Left lung (tissue), 4 donors: ENCODE measurements at regions not wholly inside any gene's neighbourhood (a gene's known extent, or its start where the extent isn't known, plus 50 kb on each side); places are given as distances from the start of the nearest gene placed in this dataset.

Source experiments
- ATAC-seq: fragments of 200-7000 bp; cut with Tn5 transposase; one replicate; pipeline ENCODE4 v1.9.1; 2020; ENCODE audit warnings: moderate library complexity
- DNase-seq, 4 donors: peaks; one replicate each; pipeline ENCODE4 v3.0.0-alpha.2; 2013 to 2020
- H3K27ac ChIP-seq, 2 donors: fragments of 200-600 bp; sonication (generic) in 1 of 2; one replicate each; pipeline versions ENCODE4 v1.5.0 to v1.8.0; 2020 to 2021
- H3K27me3 ChIP-seq, 2 donors: fragments of 200-600 bp; sonication (generic) in 1 of 2; one replicate each; pipeline versions ENCODE4 v1.5.0 to v1.8.0; 2020 to 2021
- H3K36me3 ChIP-seq, 2 donors: fragments of 200-600 bp; sonication (generic) in 1 of 2; one replicate each; pipeline versions ENCODE4 v1.5.0 to v1.8.0; 2020 to 2021
- H3K4me1 ChIP-seq, 2 donors: fragments of 200-600 bp; one replicate each; pipeline ENCODE4 v1.8.0; 2021
- H3K4me3 ChIP-seq, 2 donors: fragments of 200-600 bp; sonication (generic) in 1 of 2; one replicate each; pipeline versions ENCODE4 v1.5.0 to v1.8.0; 2020 to 2021; ENCODE audit warnings: mild to moderate bottlenecking in 1 of 2
- H3K9me3 ChIP-seq, 2 donors: fragments of 200-600 bp; sonication (generic) in 1 of 2; one replicate each; pipeline versions ENCODE4 v1.5.0 to v1.8.0; 2020 to 2021
- CTCF ChIP-seq, 2 donors: fragments of 200-600 bp; sonication (generic) in 1 of 2; IDR thresholded peaks; one replicate each; pipeline versions ENCODE4 v1.5.0 to v1.8.0; 2021; ENCODE audit warnings: antibody characterized with exemption in 2 of 2
- intact Hi-C, 2 donors: fragments of 100-400 bp; cut with DNase I; formaldehyde crosslinking; loops; one replicate each; pipeline versions ENCODE4 v1.11.2 to v1.14.2; 2022
- donor health status: DM: no; HTN: yes; CAD: no.
- donor health status: DM: no; HTN: no; CAD: no.

GRCh38 chrX:51437521-51437920 lies 58.9 kb downstream of the NUDT11 start:
- peaks cover 0 to 12% of the 10 kb centered on the region in 2 donors for H3K27me3 ChIP-seq

GRCh38 chrX:51435101-51435500 lies 61.3 kb downstream of the NUDT11 start:
- no peak for ATAC-seq
- H3K4me3 ChIP-seq = no peak overlapping the region
- no peak for DNase-seq
- H3K4me1 ChIP-seq = no peaks in the 10 kb centered on the region
- H3K27me3 ChIP-seq = peaks cover 0 to 12% of the 10 kb centered on the region in 2 donors
- intact Hi-C loops = no loop called here
- no peaks in the 10 kb centered on the region for H3K36me3 ChIP-seq
- H3K9me3 ChIP-seq = no peaks in the 10 kb centered on the region
- no peak overlapping the region for H3K27ac ChIP-seq
- no peak for TF ChIP-seq CTCF (IDR thresholded peaks at IDR 0.05)

More at GRCh38 chrX:51437521-51437920, 58.9 kb downstream of the NUDT11 start:
- no peaks in the 10 kb centered on the region for H3K9me3 ChIP-seq
- DNase-seq = no peak
- H3K4me3 ChIP-seq = no peak overlapping the region
- no peaks in the 10 kb centered on the region for H3K4me1 ChIP-seq
- no peaks in the 10 kb centered on the region for H3K36me3 ChIP-seq
- H3K27ac ChIP-seq = no peak overlapping the region
- no peak for ATAC-seq
- no peak for TF ChIP-seq CTCF (IDR thresholded peaks at IDR 0.05)
- intact Hi-C loops = no loop called here

- H3K9me3 ChIP-seq = no peaks in the 10 kb centered on the region
- no peak for TF ChIP-seq CTCF (IDR thresholded peaks at IDR 0.05)
- no peak for DNase-seq
- intact Hi-C loops = no loop called here
- no peak overlapping the region for H3K27ac ChIP-seq
- ATAC-seq = no peak
- H3K4me3 ChIP-seq = no peak overlapping the region
- no peaks in the 10 kb centered on the region for H3K36me3 ChIP-seq
- H3K4me1 ChIP-seq = no peaks in the 10 kb centered on the region
- no peaks in the 10 kb centered on the region for H3K27me3 ChIP-seq
Measured at GRCh38 chrX:51421972-51422597, 74.3 kb downstream of the NUDT11 start.

- ATAC-seq (peak; percentile 44), DNase-seq (peak in 2 of 4 donors; percentile 22 to 44)
- no peak overlapping the region for H3K27ac ChIP-seq
- peak; percentile 26 to 67 for TF ChIP-seq CTCF (IDR thresholded peaks at IDR 0.05)
- peaks cover 0 to 5% of the 10 kb centered on the region in 2 donors for H3K27me3 ChIP-seq
- H3K9me3 ChIP-seq = no peaks in the 10 kb centered on the region
- H3K4me3 ChIP-seq = no peak overlapping the region
- no peaks in the 10 kb centered on the region for H3K4me1 ChIP-seq
- intact Hi-C loops = no loop called here
- H3K36me3 ChIP-seq = no peaks in the 10 kb centered on the region
Measured at GRCh38 chrX:51420610-51421009, 75.8 kb downstream of the NUDT11 start.

GRCh38 chrX:51408462-51408861 lies 75.8 kb downstream of the NUDT10 start:
- no peaks in the 10 kb centered on the region for H3K36me3 ChIP-seq
- no peaks in the 10 kb centered on the region for H3K4me1 ChIP-seq
- H3K27ac ChIP-seq = no peak overlapping the region
- intact Hi-C loops = no loop called here
- no peak for TF ChIP-seq CTCF (IDR thresholded peaks at IDR 0.05)
- no peak overlapping the region for H3K4me3 ChIP-seq
- no peaks in the 10 kb centered on the region for H3K9me3 ChIP-seq
- DNase-seq = no peak
- peak; percentile 75 for ATAC-seq
- H3K27me3 ChIP-seq = peaks cover 0 to 3% of the 10 kb centered on the region in 2 donors
